Sigmoid colon (tissue), 6 donors: ENCODE measurements at regions not wholly inside any gene's neighbourhood (a gene's known extent, or its start where the extent isn't known, plus 50 kb on each side); places are given as distances from the start of the nearest gene placed in this dataset.
"Not testable (repeated sequence)": the region's sequence is repeated elsewhere in the genome, so short reads cannot be mapped to it uniquely, and the experiment has no call there.

ENCODE experiments used
- DNase-seq: peaks from one replicate; pipeline ENCODE4 v3.0.0-alpha.2; 2019
- H3K27ac ChIP-seq, 4 donors: fragments of 200-600 bp; sonication (generic); one replicate each; pipeline ENCODE4 v1.5.1; 2016 to 2019; ENCODE audit warnings: mild to moderate bottlenecking in 1 of 4
- H3K27me3 ChIP-seq, 3 donors: fragments of 200-600 bp; sonication (generic); one replicate each; pipeline ENCODE4 v1.5.1; 2019; ENCODE audit warnings: mild to moderate bottlenecking in 1 of 3
- H3K36me3 ChIP-seq, 4 donors: fragments of 200-600 bp; sonication (generic); one replicate each; pipeline ENCODE4 v1.5.1; 2016 to 2019
- H3K4me1 ChIP-seq, 4 donors: fragments of 200-600 bp; sonication (generic); one replicate each; pipeline ENCODE4 v1.5.1; 2017 to 2019
- H3K4me3 ChIP-seq, 4 donors: fragments of 200-600 bp; sonication (generic); one replicate each; pipeline ENCODE4 v1.5.1; 2017 to 2019; ENCODE audit warnings: mild to moderate bottlenecking in 2 of 4, moderate library complexity in 1 of 4
- H3K9me3 ChIP-seq, 4 donors: fragments of 200-600 bp in 3 of 4; sonication (generic) in 3 of 4; one replicate each; pipeline versions ENCODE4 v1.5.1 to v1.6.1; 2013 to 2019
- EP300 ChIP-seq, 4 donors: sonication (generic); formaldehyde crosslinking; IDR thresholded peaks; one replicate each; pipeline ENCODE4 v1.6.1; 2017; ENCODE audit warnings: antibody characterized with exemption in 4 of 4
- POLR2A ChIP-seq, 2 donors: fragments of 450-650 bp; IDR thresholded peaks; one replicate each; pipeline ENCODE4 v1.6.1; 2016; ENCODE audit warnings: antibody characterized with exemption in 2 of 2, mild to moderate bottlenecking in 2 of 2, moderate library complexity in 2 of 2
- POLR2AphosphoS5 ChIP-seq, 4 donors: sonication (generic); formaldehyde crosslinking; IDR thresholded peaks; one replicate each; pipeline ENCODE4 v1.6.1; 2017; ENCODE audit warnings: antibody characterized with exemption in 4 of 4
- WGBS, 2 donors: extraction: QIAGEN DNeasy Blood & Tissue Kit; methylation state at CpG; one replicate each; pipeline ENCODE4 v1.1.7; 2013; 5-methylcytosine and 5-hydroxymethylcytosine counted together
- intact Hi-C: fragments of 100-400 bp; cut with DNase I; formaldehyde crosslinking; loops from one replicate; pipeline ENCODE4 v1.15.1; 2023
- TF ChIP-seq, protein P1 (sequence below), 4 experiments: fragments of 450-650 bp in 3 of 4; fragments of 200-600 bp in 1 of 4; IDR thresholded peaks; one replicate each; pipeline ENCODE4 v1.5.1; 2016 to 2019; ENCODE audit warnings: antibody characterized with exemption in 4 of 4, mild to moderate bottlenecking in 3 of 4, moderate library complexity in 2 of 4
- donor health status: healthy with polysubstance abuse.
- donor health status: healthy.

DNA sequence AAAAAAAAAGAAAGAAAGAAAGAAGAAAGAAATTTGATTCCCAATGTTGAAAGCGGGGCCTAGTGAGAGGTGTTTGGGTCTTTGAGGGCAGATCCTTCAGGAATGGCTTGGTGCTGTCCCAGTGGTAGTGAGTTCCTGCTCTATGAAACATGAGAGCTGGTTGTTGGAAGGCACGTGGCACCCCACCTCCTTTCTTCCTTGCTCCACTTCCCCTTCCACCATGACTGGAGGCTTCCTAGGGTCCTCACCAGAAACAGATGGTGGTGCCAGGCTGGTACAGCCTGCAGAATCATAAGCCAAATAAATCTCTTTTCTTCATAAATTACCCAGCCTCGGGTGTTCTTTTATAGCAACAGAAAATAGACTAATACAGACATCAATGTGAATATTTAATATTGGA lies 147.3 kb upstream of the KCNJ18 start:
- TF ChIP-seq POLR2A (IDR thresholded peaks at IDR 0.05) (no peak), EP300 (IDR thresholded peaks at IDR 0.05) (no peak), POLR2AphosphoS5 (IDR thresholded peaks at IDR 0.05) (no peak)
- TF ChIP-seq, protein P1, sequence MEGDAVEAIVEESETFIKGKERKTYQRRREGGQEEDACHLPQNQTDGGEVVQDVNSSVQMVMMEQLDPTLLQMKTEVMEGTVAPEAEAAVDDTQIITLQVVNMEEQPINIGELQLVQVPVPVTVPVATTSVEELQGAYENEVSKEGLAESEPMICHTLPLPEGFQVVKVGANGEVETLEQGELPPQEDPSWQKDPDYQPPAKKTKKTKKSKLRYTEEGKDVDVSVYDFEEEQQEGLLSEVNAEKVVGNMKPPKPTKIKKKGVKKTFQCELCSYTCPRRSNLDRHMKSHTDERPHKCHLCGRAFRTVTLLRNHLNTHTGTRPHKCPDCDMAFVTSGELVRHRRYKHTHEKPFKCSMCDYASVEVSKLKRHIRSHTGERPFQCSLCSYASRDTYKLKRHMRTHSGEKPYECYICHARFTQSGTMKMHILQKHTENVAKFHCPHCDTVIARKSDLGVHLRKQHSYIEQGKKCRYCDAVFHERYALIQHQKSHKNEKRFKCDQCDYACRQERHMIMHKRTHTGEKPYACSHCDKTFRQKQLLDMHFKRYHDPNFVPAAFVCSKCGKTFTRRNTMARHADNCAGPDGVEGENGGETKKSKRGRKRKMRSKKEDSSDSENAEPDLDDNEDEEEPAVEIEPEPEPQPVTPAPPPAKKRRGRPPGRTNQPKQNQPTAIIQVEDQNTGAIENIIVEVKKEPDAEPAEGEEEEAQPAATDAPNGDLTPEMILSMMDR (IDR thresholded peaks at IDR 0.05): no peak
- peaks cover 0 to 39% (median 17%) of the 10 kb centered on the region in 4 donors for H3K4me1 ChIP-seq
- 78 to 82% methylated on average over 3 of the region's 3 CpGs for WGBS, 2 donors
- H3K27me3 ChIP-seq: no peaks in the 10 kb centered on the region
- DNase-seq: no peak
- intact Hi-C loops: no loop called here
- no peak overlapping the region for H3K4me3 ChIP-seq
- no peak overlapping the region for H3K27ac ChIP-seq
- H3K9me3 ChIP-seq: no peaks in the 10 kb centered on the region
- peaks cover 0 to 18% (median 0%) of the 10 kb centered on the region in 4 donors for H3K36me3 ChIP-seq

DNA sequence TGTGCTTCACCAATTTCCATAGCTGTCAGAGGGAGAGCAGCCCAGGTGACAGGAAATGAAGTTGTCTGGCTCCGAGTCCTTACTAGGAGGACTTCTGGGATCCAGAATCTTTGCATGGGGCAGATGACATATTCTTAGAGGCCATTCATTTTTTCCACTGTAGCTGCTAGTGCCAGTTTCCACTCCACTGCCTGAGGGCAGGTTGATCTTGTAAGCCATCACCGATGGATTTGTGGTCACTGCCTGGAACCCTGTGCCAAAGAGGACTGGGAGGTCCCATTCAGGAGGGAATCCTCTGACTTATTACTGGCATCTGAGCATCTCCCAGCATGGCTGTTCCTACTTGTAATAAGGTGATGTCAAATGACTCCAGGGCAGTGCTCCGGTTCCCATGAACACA lies 144.1 kb upstream of the KCNJ18 start:
- Histone ChIP-seq H3K27ac (no peak overlapping the region), H3K27me3 (no peaks in the 10 kb centered on the region), H3K9me3 (no peaks in the 10 kb centered on the region), H3K4me1 (peaks cover 0 to 33% (median 26%) of the 10 kb centered on the region in 4 donors), H3K4me3 (no peak overlapping the region), H3K36me3 (peaks cover 0 to 18% (median 0%) of the 10 kb centered on the region in 4 donors)
- WGBS, 2 donors: 96 to 97% methylated on average over 3 of the region's 3 CpGs
- no peak for DNase-seq
- intact Hi-C loops: no loop called here
- TF ChIP-seq, protein P1 (IDR thresholded peaks at IDR 0.05): no peak

DNA sequence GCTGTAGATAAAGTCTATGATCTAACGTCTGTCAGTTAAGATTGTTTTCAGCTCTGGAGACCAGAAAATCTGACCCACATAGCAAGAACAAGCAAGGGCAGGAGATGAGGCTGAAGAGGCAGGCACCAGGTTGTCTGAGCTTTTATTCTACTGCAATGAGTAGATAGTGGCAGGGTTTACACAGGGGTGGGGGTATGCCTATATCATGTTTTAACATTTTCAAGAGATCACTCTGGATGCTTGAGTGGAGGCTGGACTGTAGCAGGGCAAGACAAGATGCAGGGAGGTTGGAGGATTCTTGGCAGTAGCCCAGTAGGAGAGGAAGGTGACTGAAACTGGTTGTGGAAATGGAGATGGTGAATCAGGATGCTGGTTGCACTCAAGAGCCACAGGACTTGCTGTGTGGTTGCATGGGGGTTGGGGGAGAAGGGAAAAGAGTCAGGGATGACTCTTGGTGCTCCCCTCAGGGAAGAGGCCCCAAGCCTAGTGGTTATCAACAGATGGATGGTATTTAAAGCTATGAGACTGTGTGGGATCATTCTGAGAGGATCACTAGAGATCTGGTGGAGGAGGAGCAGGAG lies 143.1 kb upstream of the KCNJ18 start:
- no peak overlapping the region for H3K27ac ChIP-seq
- H3K36me3 ChIP-seq: peaks cover 0 to 18% (median 0%) of the 10 kb centered on the region in 4 donors
- no peak for TF ChIP-seq EP300 (IDR thresholded peaks at IDR 0.05)
- TF ChIP-seq, protein P1 (IDR thresholded peaks at IDR 0.05): no peak
- TF ChIP-seq POLR2AphosphoS5 (IDR thresholded peaks at IDR 0.05): no peak
- TF ChIP-seq POLR2A (IDR thresholded peaks at IDR 0.05): no peak
- H3K4me3 ChIP-seq: peak overlapping the region in 1 of 4 donors; percentile 4
- H3K27me3 ChIP-seq: no peaks in the 10 kb centered on the region
- no peak for DNase-seq
- 79 to 84% methylated on average over 1 of the region's 1 CpG for whole genome bisulfite sequencing, 2 donors
- H3K9me3 ChIP-seq: no peaks in the 10 kb centered on the region
- intact Hi-C loops: no loop called here
- H3K4me1 ChIP-seq: peaks cover 0 to 33% (median 26%) of the 10 kb centered on the region in 4 donors

DNA sequence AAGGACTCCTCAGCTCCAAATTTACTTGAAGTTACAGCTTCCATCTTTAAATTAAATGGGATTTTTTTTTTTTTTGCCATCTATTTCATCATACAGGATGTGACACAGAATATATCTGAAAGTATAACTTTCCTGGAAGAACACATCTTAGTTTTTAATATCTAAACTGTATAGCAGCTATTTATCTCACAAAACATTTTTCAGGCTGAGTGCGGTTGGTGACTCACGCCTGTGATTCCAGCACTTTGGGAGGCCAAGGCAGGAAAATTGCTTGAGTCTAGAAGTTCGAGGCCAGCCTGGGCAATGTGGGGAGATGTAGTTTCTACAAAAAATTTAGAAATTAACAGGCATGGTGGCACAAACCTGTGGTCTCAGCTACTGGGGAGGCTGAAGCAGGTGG lies 142.3 kb upstream of the KCNJ18 start:
- Histone ChIP-seq H3K4me3 (peak overlapping the region in 3 of 4 donors; percentile 47 to 81 (median 65)), H3K4me1 (peaks cover 0 to 33% (median 26%) of the 10 kb centered on the region in 4 donors), H3K36me3 (peaks cover 0 to 17% (median 0%) of the 10 kb centered on the region in 4 donors)
- DNase-seq, intact Hi-C loops, H3K27ac ChIP-seq, H3K27me3 ChIP-seq, H3K9me3 ChIP-seq: not testable (repeated sequence)
- 93 to 94% methylated on average over 3 of the region's 3 CpGs for WGBS, 2 donors

DNA sequence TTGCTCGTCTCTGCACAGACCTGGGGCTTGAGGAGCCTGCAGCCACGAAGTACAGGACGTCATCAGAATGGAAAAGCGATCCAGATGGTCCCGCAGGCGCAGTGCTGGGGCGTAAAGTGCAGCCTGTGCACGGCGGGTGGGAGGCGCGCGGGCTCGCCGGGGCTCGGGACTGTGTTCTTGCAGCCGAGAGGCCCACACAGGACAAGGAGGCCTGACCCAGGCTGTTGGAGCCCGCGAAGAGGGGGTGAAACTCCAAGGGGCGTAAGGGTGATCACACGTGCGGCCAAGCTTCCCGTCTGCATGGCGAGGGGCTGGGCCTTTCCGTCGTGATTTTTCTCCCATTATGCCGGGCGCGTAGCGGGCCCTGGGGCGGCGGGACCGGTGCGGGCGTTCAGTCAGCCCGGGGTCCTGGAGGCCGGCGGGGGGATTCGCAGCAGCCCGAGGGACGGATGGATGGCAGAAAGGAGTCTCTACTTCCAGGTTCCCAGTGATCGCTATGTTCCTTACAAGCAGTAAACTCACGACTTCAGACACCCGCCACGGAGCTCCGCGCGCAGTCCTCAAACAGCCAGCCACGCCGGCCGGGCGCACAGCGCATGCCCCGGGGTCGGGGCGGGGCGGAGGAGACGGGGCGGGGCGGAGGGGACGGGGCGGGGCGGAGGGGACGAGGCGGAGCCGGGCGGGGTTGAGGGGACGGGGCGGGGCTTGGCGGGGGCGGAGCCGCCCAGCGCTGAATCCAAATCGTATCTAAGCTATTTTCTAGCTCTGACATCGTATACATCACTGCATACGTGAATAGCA lies 141.0 kb upstream of the KCNJ18 start:
- no peaks in the 10 kb centered on the region for H3K27me3 ChIP-seq
- H3K4me1 ChIP-seq: peaks cover 0 to 33% (median 26%) of the 10 kb centered on the region in 4 donors
- peak; percentile 93 for DNase-seq
- TF ChIP-seq POLR2A (IDR thresholded peaks at IDR 0.05) (peak; percentile 42 to 65), POLR2AphosphoS5 (IDR thresholded peaks at IDR 0.05) (peak; percentile 93 to 97 (median 96)), EP300 (IDR thresholded peaks at IDR 0.05) (no peak)
- TF ChIP-seq, protein P1 (IDR thresholded peaks at IDR 0.05): no peak
- H3K36me3 ChIP-seq: peaks cover 0 to 5% (median 0%) of the 10 kb centered on the region in 4 donors
- intact Hi-C loops: no loop called here
- peak overlapping the region; percentile 47 to 81 (median 65) for H3K4me3 ChIP-seq
- WGBS, 2 donors: 1% methylated on average over 75 of the region's 75 CpGs
- H3K27ac ChIP-seq: peak overlapping the region; percentile 88 to 97 (median 90)
- H3K9me3 ChIP-seq: no peaks in the 10 kb centered on the region

DNA sequence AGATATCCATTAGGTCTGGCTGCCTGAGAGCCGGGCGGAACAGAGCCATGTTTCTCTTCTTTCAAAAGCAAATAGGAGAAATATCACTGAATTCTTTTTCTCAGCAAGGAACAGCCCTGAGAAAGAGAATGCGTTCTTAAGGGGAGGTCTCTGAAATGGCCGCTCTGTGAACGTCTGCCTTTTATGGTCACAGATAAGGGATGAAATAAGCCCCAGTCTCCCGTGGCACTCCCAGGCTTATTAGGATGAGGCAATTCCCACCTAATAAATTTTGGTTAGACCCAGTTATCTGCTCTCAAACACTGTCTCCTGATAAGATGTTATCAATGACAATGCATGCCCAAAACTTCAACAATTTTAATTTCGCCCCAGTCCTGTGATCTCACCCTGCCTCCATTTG lies 133.4 kb upstream of the KCNJ18 start:
- 89 to 91% methylated on average over 7 of the region's 7 CpGs for WGBS, 2 donors
- H3K4me1 ChIP-seq, H3K36me3 ChIP-seq, intact Hi-C loops, H3K4me3 ChIP-seq, H3K27ac ChIP-seq, DNase-seq, H3K27me3 ChIP-seq, H3K9me3 ChIP-seq: not testable (repeated sequence)
